ENCODE measurements at regions not wholly inside any gene's neighbourhood (a gene's known extent, or its start where the extent isn't known, plus 50 kb on each side); places are given as distances from the start of the nearest gene placed in this dataset.

DNA sequence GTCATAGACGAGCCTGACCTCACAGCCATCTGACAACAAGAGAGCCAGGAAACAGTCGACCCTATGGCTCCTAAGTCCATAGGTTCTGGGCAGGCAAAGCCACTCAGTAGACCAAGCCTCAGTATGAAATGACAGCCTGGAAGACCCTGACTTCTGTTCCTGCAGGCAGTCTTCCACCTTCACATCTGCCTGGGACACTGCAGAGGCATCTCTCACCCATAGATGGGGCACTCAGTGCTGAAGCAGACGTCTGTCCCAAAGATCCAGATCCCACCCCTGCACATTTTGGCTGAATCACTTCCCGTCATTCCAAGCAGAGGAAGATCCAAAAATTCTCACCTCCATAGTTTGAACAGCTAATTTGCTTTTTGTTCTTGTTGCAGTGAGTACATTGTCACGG lies 139.3 kb upstream of the ZNF507 start:
- TF ChIP-seq, protein P1, sequence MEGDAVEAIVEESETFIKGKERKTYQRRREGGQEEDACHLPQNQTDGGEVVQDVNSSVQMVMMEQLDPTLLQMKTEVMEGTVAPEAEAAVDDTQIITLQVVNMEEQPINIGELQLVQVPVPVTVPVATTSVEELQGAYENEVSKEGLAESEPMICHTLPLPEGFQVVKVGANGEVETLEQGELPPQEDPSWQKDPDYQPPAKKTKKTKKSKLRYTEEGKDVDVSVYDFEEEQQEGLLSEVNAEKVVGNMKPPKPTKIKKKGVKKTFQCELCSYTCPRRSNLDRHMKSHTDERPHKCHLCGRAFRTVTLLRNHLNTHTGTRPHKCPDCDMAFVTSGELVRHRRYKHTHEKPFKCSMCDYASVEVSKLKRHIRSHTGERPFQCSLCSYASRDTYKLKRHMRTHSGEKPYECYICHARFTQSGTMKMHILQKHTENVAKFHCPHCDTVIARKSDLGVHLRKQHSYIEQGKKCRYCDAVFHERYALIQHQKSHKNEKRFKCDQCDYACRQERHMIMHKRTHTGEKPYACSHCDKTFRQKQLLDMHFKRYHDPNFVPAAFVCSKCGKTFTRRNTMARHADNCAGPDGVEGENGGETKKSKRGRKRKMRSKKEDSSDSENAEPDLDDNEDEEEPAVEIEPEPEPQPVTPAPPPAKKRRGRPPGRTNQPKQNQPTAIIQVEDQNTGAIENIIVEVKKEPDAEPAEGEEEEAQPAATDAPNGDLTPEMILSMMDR (IDR thresholded peaks at IDR 0.05) = no peak
- TF ChIP-seq POLR2A (IDR thresholded peaks at IDR 0.05) = no peak
